ENCODE measurements at regions not wholly inside any gene's neighbourhood (a gene's known extent, or its start where the extent isn't known, plus 50 kb on each side); places are given as distances from the start of the nearest gene placed in this dataset.

- CTCF ChIA-PET (ENCODE audit: partially characterized antibody) = no interaction called here
- no peaks in the 10 kb centered on the region for H3K9me3 ChIP-seq (ENCODE audit: control insufficient read depth in 1 of 2, low read length in 2 of 2)
- no peak overlapping the region for H3K4me3 Mint-ChIP-seq
- H3K4me1 Mint-ChIP-seq = no peaks in the 10 kb centered on the region
- no peaks in the 10 kb centered on the region for H3K36me3 Mint-ChIP-seq
- H3K9me3 Mint-ChIP-seq = peaks cover 0 to 15% (median 11%) of the 10 kb centered on the region in 8 donors
- no peak overlapping the region for H3K27ac Mint-ChIP-seq
- DNase-seq = no peak
- no peaks in the 10 kb centered on the region for H3K27me3 ChIP-seq (ENCODE audit: insufficient read depth, low read length)
- no peaks in the 10 kb centered on the region for H3K36me3 ChIP-seq (ENCODE audit: insufficient read depth, low read length)
- no peaks in the 10 kb centered on the region for H3K4me1 ChIP-seq (ENCODE audit: insufficient read depth, low read length)
- no peak overlapping the region for H3K27ac ChIP-seq (ENCODE audit: low read depth, low read length)
- H3K27me3 Mint-ChIP-seq = no peaks in the 10 kb centered on the region
- H3K4me3 ChIP-seq (ENCODE audit: low read length in 2 of 2) = no peak overlapping the region
- POLR2A ChIA-PET (ENCODE audit: partially characterized antibody) = no interaction called here
- intact Hi-C loops (cut with micrococcal nuclease) = no loop called here
Observed at GRCh38 chr11:41895081-41895480, 435.6 kb upstream of the LRRC4C start.

DNA sequence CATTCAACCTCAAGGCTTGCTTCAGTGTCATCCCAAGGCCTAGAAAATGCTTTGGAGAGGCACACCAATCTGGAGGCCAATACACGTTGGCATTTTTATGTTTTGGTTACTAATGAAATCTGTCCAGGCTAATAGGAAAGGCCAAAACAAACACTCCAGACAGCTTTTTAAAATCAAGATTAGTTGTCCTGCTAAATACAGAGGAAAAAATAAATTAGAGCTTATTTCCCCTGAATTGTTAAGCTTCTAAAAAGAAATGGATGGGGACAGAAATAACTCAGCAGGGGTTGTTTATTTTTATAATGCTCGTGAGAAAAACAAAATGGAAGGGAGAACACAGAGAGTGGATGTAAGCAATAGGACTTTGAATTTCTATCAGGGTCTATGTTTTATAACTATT, 438.5 kb upstream of the LRRC4C start:
- Mint-ChIP-seq H3K9me3 (peaks cover 0 to 27% (median 11%) of the 10 kb centered on the region in 8 donors), H3K4me1 (no peaks in the 10 kb centered on the region), H3K27ac (no peak overlapping the region), H3K36me3 (no peaks in the 10 kb centered on the region), H3K27me3 (no peaks in the 10 kb centered on the region), H3K4me3 (no peak overlapping the region)
- no peaks in the 10 kb centered on the region for H3K27me3 ChIP-seq (ENCODE audit: insufficient read depth, low read length)
- intact Hi-C loops (cut with micrococcal nuclease) = no loop called here
- no peak overlapping the region for H3K27ac ChIP-seq (ENCODE audit: low read depth, low read length)
- H3K4me3 ChIP-seq (ENCODE audit: low read length in 2 of 2) = no peak overlapping the region
- no peaks in the 10 kb centered on the region for H3K9me3 ChIP-seq (ENCODE audit: control insufficient read depth in 1 of 2, low read length in 2 of 2)
- H3K36me3 ChIP-seq (ENCODE audit: insufficient read depth, low read length) = no peaks in the 10 kb centered on the region
- no peak for DNase-seq
- ChIA-PET POLR2A (ENCODE audit: partially characterized antibody) (no interaction called here), CTCF (ENCODE audit: partially characterized antibody) (no interaction called here)
- H3K4me1 ChIP-seq (ENCODE audit: insufficient read depth, low read length) = no peaks in the 10 kb centered on the region

DNA sequence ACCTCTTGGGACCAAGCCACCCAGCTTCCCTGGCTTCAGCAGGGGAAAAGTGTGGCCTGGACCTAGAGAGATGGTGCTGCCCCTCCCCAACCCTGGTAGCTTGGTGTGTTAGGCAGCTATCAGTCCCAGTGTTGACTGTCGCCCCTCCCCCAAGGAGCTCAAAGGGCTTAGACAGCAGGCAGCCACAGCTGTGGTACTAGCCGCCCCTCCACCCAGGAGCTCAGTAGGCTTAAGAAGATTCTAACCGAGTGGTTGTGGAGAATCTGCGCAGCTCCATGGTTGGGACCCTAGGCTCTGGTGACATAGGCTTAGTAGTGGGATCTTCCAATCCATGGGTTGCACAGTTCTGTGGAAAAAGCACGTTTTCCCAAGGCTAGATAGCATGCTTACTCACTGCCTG, 458.4 kb upstream of the LRRC4C start:
- H3K27me3 ChIP-seq (ENCODE audit: insufficient read depth, low read length) = no peaks in the 10 kb centered on the region
- Mint-ChIP-seq H3K4me1 (no peaks in the 10 kb centered on the region), H3K9me3 (peaks cover 2 to 55% (median 28%) of the 10 kb centered on the region in 8 donors), H3K4me3 (no peak overlapping the region), H3K27ac (no peak overlapping the region), H3K27me3 (no peaks in the 10 kb centered on the region), H3K36me3 (no peaks in the 10 kb centered on the region)
- H3K27ac ChIP-seq (ENCODE audit: low read depth, low read length) = no peak overlapping the region
- ChIA-PET CTCF (ENCODE audit: partially characterized antibody) (no interaction called here), POLR2A (ENCODE audit: partially characterized antibody) (no interaction called here)
- DNase-seq = peak in 1 of 5 donors; percentile 21
- H3K36me3 ChIP-seq (ENCODE audit: insufficient read depth, low read length) = no peaks in the 10 kb centered on the region
- no peaks in the 10 kb centered on the region for H3K4me1 ChIP-seq (ENCODE audit: insufficient read depth, low read length)
- peaks cover 0 to 7% of the 10 kb centered on the region in 2 donors for H3K9me3 ChIP-seq (ENCODE audit: control insufficient read depth in 1 of 2, low read length in 2 of 2)
- no peak overlapping the region for H3K4me3 ChIP-seq (ENCODE audit: low read length in 2 of 2)
- intact Hi-C loops (cut with micrococcal nuclease) = no loop called here

DNA sequence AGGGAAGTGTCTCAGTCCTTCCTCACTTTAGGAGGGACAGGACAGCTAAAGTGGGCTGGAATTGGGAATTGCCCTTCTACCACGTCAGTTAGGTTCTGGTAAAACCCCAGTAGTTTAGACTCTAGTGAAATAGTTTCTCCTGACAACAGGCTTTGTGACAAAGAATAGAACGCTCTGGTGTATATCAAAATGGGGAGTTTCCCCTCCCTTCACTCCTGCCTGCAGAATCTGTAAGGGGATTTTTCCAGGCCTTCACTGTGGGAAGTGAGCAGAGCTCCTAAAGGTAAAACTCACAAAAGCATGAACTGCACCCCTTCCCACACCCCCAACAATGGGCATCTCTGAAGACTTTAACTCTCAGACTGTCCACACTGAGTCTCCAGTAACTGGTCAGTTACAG, 460.9 kb upstream of the LRRC4C start:
- DNase-seq = no peak
- intact Hi-C loops (cut with micrococcal nuclease) = no loop called here
- H3K9me3 Mint-ChIP-seq = peaks cover 0 to 39% (median 21%) of the 10 kb centered on the region in 8 donors
- H3K4me1 ChIP-seq (ENCODE audit: insufficient read depth, low read length) = no peaks in the 10 kb centered on the region
- no peaks in the 10 kb centered on the region for H3K4me1 Mint-ChIP-seq
- H3K27me3 ChIP-seq (ENCODE audit: insufficient read depth, low read length) = no peaks in the 10 kb centered on the region
- H3K27me3 Mint-ChIP-seq = no peaks in the 10 kb centered on the region
- ChIA-PET CTCF (ENCODE audit: partially characterized antibody) (no interaction called here), POLR2A (ENCODE audit: partially characterized antibody) (no interaction called here)
- H3K4me3 Mint-ChIP-seq = no peak overlapping the region
- H3K36me3 ChIP-seq (ENCODE audit: insufficient read depth, low read length) = no peaks in the 10 kb centered on the region
- H3K27ac Mint-ChIP-seq = no peak overlapping the region
- H3K9me3 ChIP-seq (ENCODE audit: control insufficient read depth in 1 of 2, low read length in 2 of 2) = peaks cover 0 to 4% of the 10 kb centered on the region in 2 donors
- no peak overlapping the region for H3K4me3 ChIP-seq (ENCODE audit: low read length in 2 of 2)
- no peak overlapping the region for H3K27ac ChIP-seq (ENCODE audit: low read depth, low read length)
- H3K36me3 Mint-ChIP-seq = no peaks in the 10 kb centered on the region

- Mint-ChIP-seq H3K4me3 (no peak overlapping the region), H3K27ac (no peak overlapping the region), H3K4me1 (no peaks in the 10 kb centered on the region), H3K27me3 (no peaks in the 10 kb centered on the region), H3K36me3 (no peaks in the 10 kb centered on the region), H3K9me3 (peaks cover 0 to 34% (median 16%) of the 10 kb centered on the region in 8 donors)
- no peak for DNase-seq
- Histone ChIP-seq H3K4me1 (ENCODE audit: insufficient read depth, low read length) (no peaks in the 10 kb centered on the region), H3K9me3 (ENCODE audit: control insufficient read depth in 1 of 2, low read length in 2 of 2) (peaks cover 0 to 3% of the 10 kb centered on the region in 2 donors), H3K4me3 (ENCODE audit: low read length in 2 of 2) (no peak overlapping the region), H3K36me3 (ENCODE audit: insufficient read depth, low read length) (no peaks in the 10 kb centered on the region), H3K27me3 (ENCODE audit: insufficient read depth, low read length) (no peaks in the 10 kb centered on the region), H3K27ac (ENCODE audit: low read depth, low read length) (no peak overlapping the region)
- ChIA-PET POLR2A (ENCODE audit: partially characterized antibody) (no interaction called here), CTCF (ENCODE audit: partially characterized antibody) (no interaction called here)
- intact Hi-C loops (cut with micrococcal nuclease) = no loop called here
Observed at GRCh38 chr11:41921746-41922390, 462.4 kb upstream of the LRRC4C start.

GRCh38 chr11:41926339-41926738, 466.9 kb upstream of the LRRC4C start:
- Histone ChIP-seq H3K27ac (ENCODE audit: low read depth, low read length) (no peak overlapping the region), H3K27me3 (ENCODE audit: insufficient read depth, low read length) (no peaks in the 10 kb centered on the region), H3K4me3 (ENCODE audit: low read length in 2 of 2) (no peak overlapping the region), H3K9me3 (ENCODE audit: control insufficient read depth in 1 of 2, low read length in 2 of 2) (no peaks in the 10 kb centered on the region), H3K36me3 (ENCODE audit: insufficient read depth, low read length) (no peaks in the 10 kb centered on the region), H3K4me1 (ENCODE audit: insufficient read depth, low read length) (no peaks in the 10 kb centered on the region)
- Mint-ChIP-seq H3K36me3 (no peaks in the 10 kb centered on the region), H3K27me3 (no peaks in the 10 kb centered on the region), H3K27ac (no peak overlapping the region), H3K9me3 (peaks cover 0 to 19% (median 15%) of the 10 kb centered on the region in 8 donors), H3K4me1 (no peaks in the 10 kb centered on the region), H3K4me3 (no peak overlapping the region)
- intact Hi-C loops (cut with micrococcal nuclease) = no loop called here
- no peak for DNase-seq
- ChIA-PET CTCF (ENCODE audit: partially characterized antibody) (no interaction called here), POLR2A (ENCODE audit: partially characterized antibody) (no interaction called here)

- no peak for DNase-seq
- Histone ChIP-seq H3K4me1 (ENCODE audit: insufficient read depth, low read length) (no peaks in the 10 kb centered on the region), H3K27ac (ENCODE audit: low read depth, low read length) (no peak overlapping the region), H3K4me3 (ENCODE audit: low read length in 2 of 2) (no peak overlapping the region), H3K9me3 (ENCODE audit: control insufficient read depth in 1 of 2, low read length in 2 of 2) (no peaks in the 10 kb centered on the region), H3K36me3 (ENCODE audit: insufficient read depth, low read length) (no peaks in the 10 kb centered on the region), H3K27me3 (ENCODE audit: insufficient read depth, low read length) (no peaks in the 10 kb centered on the region)
- Mint-ChIP-seq H3K27ac (no peak overlapping the region), H3K36me3 (no peaks in the 10 kb centered on the region), H3K4me1 (no peaks in the 10 kb centered on the region), H3K9me3 (peaks cover 4 to 35% (median 21%) of the 10 kb centered on the region in 8 donors), H3K27me3 (no peaks in the 10 kb centered on the region), H3K4me3 (no peak overlapping the region)
- intact Hi-C loops (cut with micrococcal nuclease) = no loop called here
- ChIA-PET CTCF (ENCODE audit: partially characterized antibody) (no interaction called here), POLR2A (ENCODE audit: partially characterized antibody) (no interaction called here)
Observed at GRCh38 chr11:41935241-41935640, 475.8 kb upstream of the LRRC4C start.

DNA sequence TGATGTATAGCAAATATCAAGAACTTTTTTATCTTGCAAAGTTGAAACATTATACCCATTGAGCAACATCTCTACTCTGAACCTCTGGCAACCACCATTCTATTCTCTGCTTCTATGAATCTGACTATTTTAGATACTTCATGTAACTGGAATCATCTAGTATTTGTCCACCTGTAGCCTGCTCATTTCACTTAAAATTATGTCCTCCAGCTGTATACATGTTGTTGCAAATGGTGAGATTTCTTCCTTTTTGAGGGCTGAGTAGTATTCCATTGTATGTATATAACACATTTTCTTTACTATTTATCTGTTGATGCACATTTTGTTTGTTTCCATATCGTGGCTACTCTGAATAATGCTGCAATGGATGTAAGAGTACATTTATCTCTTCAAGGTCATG, 476.3 kb upstream of the LRRC4C start:
- POLR2A ChIA-PET (ENCODE audit: partially characterized antibody) = no interaction called here
- no peaks in the 10 kb centered on the region for H3K27me3 Mint-ChIP-seq
- Histone ChIP-seq H3K9me3 (ENCODE audit: control insufficient read depth in 1 of 2, low read length in 2 of 2) (no peaks in the 10 kb centered on the region), H3K4me3 (ENCODE audit: low read length in 2 of 2) (no peak overlapping the region), H3K27me3 (ENCODE audit: insufficient read depth, low read length) (no peaks in the 10 kb centered on the region), H3K27ac (ENCODE audit: low read depth, low read length) (no peak overlapping the region), H3K36me3 (ENCODE audit: insufficient read depth, low read length) (no peaks in the 10 kb centered on the region), H3K4me1 (ENCODE audit: insufficient read depth, low read length) (no peaks in the 10 kb centered on the region)
- no peak overlapping the region for H3K27ac Mint-ChIP-seq
- no peaks in the 10 kb centered on the region for H3K36me3 Mint-ChIP-seq
- H3K9me3 Mint-ChIP-seq = peaks cover 4 to 35% (median 18%) of the 10 kb centered on the region in 8 donors
- no peak overlapping the region for H3K4me3 Mint-ChIP-seq
- CTCF ChIA-PET (ENCODE audit: partially characterized antibody) = no interaction called here
- intact Hi-C loops (cut with micrococcal nuclease) = no loop called here
- no peaks in the 10 kb centered on the region for H3K4me1 Mint-ChIP-seq
- no peak for DNase-seq
